ENCODE measurements at regions not wholly inside any gene's neighbourhood (a gene's known extent, or its start where the extent isn't known, plus 50 kb on each side); places are given as distances from the start of the nearest gene placed in this dataset.

DNA sequence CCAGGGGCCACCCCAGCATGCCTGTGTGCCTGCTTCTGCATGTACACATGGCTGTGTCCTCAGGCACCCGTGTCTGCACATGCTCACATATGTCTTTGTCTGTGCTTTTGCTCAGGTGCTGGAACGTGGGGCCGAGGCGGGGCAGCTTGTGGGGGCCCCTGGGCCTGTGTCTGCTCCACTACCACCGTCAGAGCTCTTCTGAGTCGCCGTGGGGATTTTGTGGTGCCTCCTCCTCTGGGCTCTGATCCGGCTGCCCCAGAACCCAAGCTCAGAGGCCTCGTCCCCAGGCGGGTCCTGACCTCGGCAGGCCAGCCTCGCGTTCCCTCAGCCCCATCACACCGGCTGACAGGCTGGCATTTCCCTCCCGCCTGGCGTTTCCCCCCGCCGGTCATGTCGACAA is 104.6 kb upstream of the ACTRT2 start:
- CTCF ChIA-PET, result no interaction called here
- no peak overlapping the region for H3K27ac Mint-ChIP-seq
- no peak for DNase-seq

DNA sequence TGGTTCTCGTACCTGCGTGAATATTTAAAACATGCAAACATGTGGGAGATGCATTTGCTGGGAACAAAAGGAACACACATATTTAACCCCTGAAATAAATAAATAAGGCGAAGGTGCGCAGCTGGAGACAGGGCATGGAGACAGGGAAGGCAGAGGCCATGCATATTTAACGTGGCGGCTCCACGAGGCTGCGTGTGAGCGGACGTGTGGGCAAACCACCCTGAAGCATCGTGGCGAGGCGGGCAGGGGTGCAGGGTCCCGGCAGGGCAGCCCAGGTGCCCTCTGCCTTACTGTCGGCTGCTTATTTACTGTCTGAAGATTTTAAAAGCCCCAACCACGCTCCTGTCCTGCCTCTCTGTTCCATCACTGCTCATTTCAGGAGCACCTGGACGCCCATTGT is 104.0 kb upstream of the ACTRT2 start:
- Mint-ChIP-seq H3K27me3 (no peaks in the 10 kb centered on the region), H3K9me3 (ENCODE audit: insufficient read depth) (peaks cover 6% of the 10 kb centered on the region), H3K4me3 (no peak overlapping the region), H3K4me1 (peaks cover 2% of the 10 kb centered on the region), H3K27ac (no peak overlapping the region)
- Histone ChIP-seq H3K27me3 (replicated peaks in 1 of 4; ENCODE audit: control extremely low read depth in 1 of 4, control insufficient read depth in 3 of 4, insufficient read depth in 4 of 4, low read length in 3 of 4) (no peaks in the 10 kb centered on the region), H3K79me2 (ENCODE audit: control insufficient read depth, insufficient read depth, low read length) (no peaks in the 10 kb centered on the region), H3K9me3 (ENCODE audit: control extremely low read depth in 1 of 3, control insufficient read depth in 2 of 3, insufficient read depth in 1 of 3, low read length in 2 of 3) (peaks cover 0 to 18% (median 0%) of the 10 kb centered on the region in 3 donors), H2AFZ (ENCODE audit: insufficient read depth, low read depth, low read length, poor library complexity, severe bottlenecking) (no peak overlapping the region), H3K36me3 (replicated peaks in 1 of 2; ENCODE audit: control extremely low read depth in 1 of 2, control insufficient read depth in 1 of 2, extremely low read depth in 1 of 2, insufficient read depth in 2 of 2, low read length in 1 of 2) (no peaks in the 10 kb centered on the region), H3K27ac (ENCODE audit: low read length in 2 of 2) (no peak overlapping the region), H3K4me3 (ENCODE audit: control extremely low read depth in 1 of 5, extremely low read depth in 1 of 5, insufficient read depth in 1 of 5, low read depth in 2 of 5, low read length in 4 of 5) (no peak overlapping the region), H3K4me2 (replicated peaks; ENCODE audit: low read depth, low read length, poor library complexity, severe bottlenecking) (no peak overlapping the region), H3K9ac (ENCODE audit: low read length) (no peak overlapping the region), H3K4me1 (ENCODE audit: control insufficient read depth in 2 of 2, insufficient read depth in 2 of 2, low read length in 2 of 2) (peaks cover 0 to 2% of the 10 kb centered on the region in 2 donors), H4K20me1 (ENCODE audit: control insufficient read depth, insufficient read depth, low read length, poor library complexity, severe bottlenecking) (no peaks in the 10 kb centered on the region)
- 91% methylated on average over 15 of the region's 17 CpGs for WGBS (ENCODE audit: insufficient coverage)
- ATAC-seq (ENCODE audit: low read depth), result no peak
- no peak for DNase-seq
- intact Hi-C loops (cut with micrococcal nuclease), result no loop called here
- TF ChIP-seq EZH2 (IDR thresholded peaks at IDR 0.05; ENCODE audit: borderline replicate concordance, insufficient read depth, low read depth, low read length, poor library complexity, severe bottlenecking), result no peak
- TF ChIP-seq, protein P1, sequence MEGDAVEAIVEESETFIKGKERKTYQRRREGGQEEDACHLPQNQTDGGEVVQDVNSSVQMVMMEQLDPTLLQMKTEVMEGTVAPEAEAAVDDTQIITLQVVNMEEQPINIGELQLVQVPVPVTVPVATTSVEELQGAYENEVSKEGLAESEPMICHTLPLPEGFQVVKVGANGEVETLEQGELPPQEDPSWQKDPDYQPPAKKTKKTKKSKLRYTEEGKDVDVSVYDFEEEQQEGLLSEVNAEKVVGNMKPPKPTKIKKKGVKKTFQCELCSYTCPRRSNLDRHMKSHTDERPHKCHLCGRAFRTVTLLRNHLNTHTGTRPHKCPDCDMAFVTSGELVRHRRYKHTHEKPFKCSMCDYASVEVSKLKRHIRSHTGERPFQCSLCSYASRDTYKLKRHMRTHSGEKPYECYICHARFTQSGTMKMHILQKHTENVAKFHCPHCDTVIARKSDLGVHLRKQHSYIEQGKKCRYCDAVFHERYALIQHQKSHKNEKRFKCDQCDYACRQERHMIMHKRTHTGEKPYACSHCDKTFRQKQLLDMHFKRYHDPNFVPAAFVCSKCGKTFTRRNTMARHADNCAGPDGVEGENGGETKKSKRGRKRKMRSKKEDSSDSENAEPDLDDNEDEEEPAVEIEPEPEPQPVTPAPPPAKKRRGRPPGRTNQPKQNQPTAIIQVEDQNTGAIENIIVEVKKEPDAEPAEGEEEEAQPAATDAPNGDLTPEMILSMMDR (IDR thresholded peaks at IDR 0.05), result no peak
- CTCF ChIA-PET, result no interaction called here
- POLR2A ChIA-PET, result no interaction called here

More for the DNA sequence above, 104.6 kb upstream of the ACTRT2 start:
- WGBS (ENCODE audit: insufficient coverage), result 85% methylated on average over 19 of the region's 19 CpGs
- H4K20me1 ChIP-seq (ENCODE audit: control insufficient read depth, insufficient read depth, low read length, poor library complexity, severe bottlenecking), result no peaks in the 10 kb centered on the region
- H2AFZ ChIP-seq (ENCODE audit: insufficient read depth, low read depth, low read length, poor library complexity, severe bottlenecking), result no peak overlapping the region
- no peak overlapping the region for H3K9ac ChIP-seq (ENCODE audit: low read length)
- no peaks in the 10 kb centered on the region for H3K27me3 Mint-ChIP-seq
- intact Hi-C loops (cut with micrococcal nuclease), result no loop called here
- H3K9me3 ChIP-seq (ENCODE audit: control extremely low read depth in 1 of 3, control insufficient read depth in 2 of 3, insufficient read depth in 1 of 3, low read length in 2 of 3), result peaks cover 0 to 16% (median 0%) of the 10 kb centered on the region in 3 donors
- no peak overlapping the region for H3K4me3 ChIP-seq (ENCODE audit: control extremely low read depth in 1 of 5, extremely low read depth in 1 of 5, insufficient read depth in 1 of 5, low read depth in 2 of 5, low read length in 4 of 5)
- TF ChIP-seq, protein P1 (IDR thresholded peaks at IDR 0.05), result no peak
- TF ChIP-seq EZH2 (IDR thresholded peaks at IDR 0.05; ENCODE audit: borderline replicate concordance, insufficient read depth, low read depth, low read length, poor library complexity, severe bottlenecking), result no peak
- H3K79me2 ChIP-seq (ENCODE audit: control insufficient read depth, insufficient read depth, low read length), result no peaks in the 10 kb centered on the region
- peaks cover 6% of the 10 kb centered on the region for H3K9me3 Mint-ChIP-seq (ENCODE audit: insufficient read depth)
- H3K27ac ChIP-seq (ENCODE audit: low read length in 2 of 2), result no peak overlapping the region
- H3K4me2 ChIP-seq (replicated peaks; ENCODE audit: low read depth, low read length, poor library complexity, severe bottlenecking), result no peak overlapping the region
- H3K4me1 Mint-ChIP-seq, result no peaks in the 10 kb centered on the region
- H3K4me1 ChIP-seq (ENCODE audit: control insufficient read depth in 2 of 2, insufficient read depth in 2 of 2, low read length in 2 of 2), result no peaks in the 10 kb centered on the region
- H3K36me3 ChIP-seq (replicated peaks in 1 of 2; ENCODE audit: control extremely low read depth in 1 of 2, control insufficient read depth in 1 of 2, extremely low read depth in 1 of 2, insufficient read depth in 2 of 2, low read length in 1 of 2), result no peaks in the 10 kb centered on the region
- no peaks in the 10 kb centered on the region for H3K27me3 ChIP-seq (replicated peaks in 1 of 4; ENCODE audit: control extremely low read depth in 1 of 4, control insufficient read depth in 3 of 4, insufficient read depth in 4 of 4, low read length in 3 of 4)
- POLR2A ChIA-PET, result no interaction called here
- ATAC-seq (ENCODE audit: low read depth), result no peak
- H3K4me3 Mint-ChIP-seq, result no peak overlapping the region
